Activated CD4-positive, alpha-beta T cell treated with anti-CD3 and anti-CD28 coated beads for 1 hour (primary cell): ENCODE measurements at regions not wholly inside any gene's neighbourhood (a gene's known extent, or its start where the extent isn't known, plus 50 kb on each side); places are given as distances from the start of the nearest gene placed in this dataset.
"Not testable (repeated sequence)": the region's sequence is repeated elsewhere in the genome, so short reads cannot be mapped to it uniquely, and the experiment has no call there.

Experiments used
- DNase-seq: peaks from one replicate; pipeline ENCODE4 v3.0.0-alpha.2; 2020

DNA sequence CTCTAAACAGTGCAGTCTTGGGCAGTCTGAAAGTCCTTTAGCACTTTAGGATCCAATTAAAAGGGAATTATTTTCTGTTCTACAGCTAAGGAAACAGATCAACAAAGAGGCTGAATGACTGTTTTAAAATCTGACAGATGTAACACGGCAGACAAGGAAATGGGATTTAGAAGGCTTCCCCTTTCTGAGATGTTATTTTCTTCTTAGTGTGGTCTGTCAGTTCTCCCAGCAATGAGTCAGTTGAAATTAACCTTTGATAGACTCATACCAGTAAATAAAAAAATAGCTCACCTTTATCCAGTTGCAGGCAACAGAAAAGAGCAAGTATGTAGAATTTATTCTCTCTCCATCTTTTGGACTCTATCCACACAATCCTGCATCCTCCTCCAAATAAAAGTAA is 98.1 kb downstream of the NEDD1 start:
- no peak for DNase-seq

DNA sequence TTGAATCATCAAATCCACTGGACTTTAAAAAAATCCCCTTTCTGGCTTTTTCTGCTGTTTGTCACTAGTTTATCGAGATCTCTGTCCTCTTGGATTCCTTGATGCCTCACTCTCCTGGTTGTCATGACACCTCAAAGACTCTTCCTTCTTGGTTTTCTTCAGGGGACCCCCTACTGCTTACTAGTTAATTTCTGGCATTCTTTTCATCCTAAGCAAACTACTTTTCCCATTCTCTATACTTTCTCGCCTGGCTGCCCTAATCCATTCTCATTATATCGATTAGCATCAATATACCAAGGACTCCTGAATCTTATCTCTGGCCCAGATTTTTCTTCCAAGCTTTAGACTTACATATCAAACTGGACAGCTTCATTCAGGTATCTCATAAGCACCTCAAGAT is 98.6 kb downstream of the NEDD1 start:
- DNase-seq = no peak

DNA sequence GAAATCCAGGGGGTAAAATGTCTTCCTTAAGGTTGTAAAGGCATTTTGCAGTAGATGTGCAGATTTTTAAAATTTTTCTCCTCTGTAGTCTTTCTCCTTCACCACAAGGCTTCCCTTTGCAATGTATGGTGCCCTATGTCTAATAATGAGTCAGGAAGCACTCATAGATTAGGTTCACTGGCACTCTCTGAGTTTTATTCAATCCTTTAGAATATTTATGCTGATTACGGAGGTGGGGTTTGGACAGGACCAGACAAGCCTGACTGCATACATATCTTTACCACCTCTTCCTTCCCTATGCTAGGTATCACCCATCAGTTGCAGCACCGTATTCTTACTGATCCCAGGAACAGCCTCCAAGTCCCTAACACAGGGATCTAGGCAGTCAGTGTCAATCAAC is 99.5 kb downstream of the NEDD1 start:
- no peak for DNase-seq

DNA sequence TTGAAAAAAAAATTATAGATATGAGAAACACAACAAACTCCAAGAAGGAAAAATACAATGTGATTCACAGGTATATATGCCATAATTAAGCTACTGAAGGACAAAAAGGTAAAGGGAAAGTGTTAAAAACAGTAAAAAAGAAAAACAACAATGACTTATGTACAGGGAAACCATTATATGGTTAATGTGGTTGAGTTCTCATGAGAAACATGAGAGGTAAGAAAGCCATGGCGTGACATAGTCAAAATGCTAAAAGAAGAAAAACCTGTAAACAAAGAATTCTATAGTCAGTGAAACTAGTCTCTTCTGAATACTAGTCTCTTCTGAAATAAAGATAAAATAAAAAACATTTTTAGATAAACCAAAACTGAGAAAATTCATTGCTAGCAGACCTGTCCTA is 109.1 kb downstream of the NEDD1 start:
- no peak for DNase-seq

DNA sequence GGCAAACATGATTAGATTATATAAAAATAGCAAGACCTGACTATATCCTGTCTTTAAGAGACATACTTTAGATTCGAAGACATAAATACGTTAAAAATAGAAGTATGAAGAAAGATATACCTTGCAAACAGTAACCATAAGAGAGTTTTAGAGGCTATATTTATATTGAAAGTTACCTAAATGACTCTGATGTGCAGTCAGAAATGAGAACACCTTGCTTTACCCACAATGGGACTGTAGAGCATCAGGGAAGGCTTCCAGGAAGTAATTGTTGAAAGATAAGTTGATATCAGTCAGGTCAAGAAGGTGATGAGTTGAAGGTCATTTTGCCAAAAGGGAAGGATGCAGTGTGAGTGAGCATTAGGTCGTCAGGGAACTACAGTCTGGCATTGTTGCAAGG is 110.2 kb downstream of the NEDD1 start:
- no peak for DNase-seq

DNA sequence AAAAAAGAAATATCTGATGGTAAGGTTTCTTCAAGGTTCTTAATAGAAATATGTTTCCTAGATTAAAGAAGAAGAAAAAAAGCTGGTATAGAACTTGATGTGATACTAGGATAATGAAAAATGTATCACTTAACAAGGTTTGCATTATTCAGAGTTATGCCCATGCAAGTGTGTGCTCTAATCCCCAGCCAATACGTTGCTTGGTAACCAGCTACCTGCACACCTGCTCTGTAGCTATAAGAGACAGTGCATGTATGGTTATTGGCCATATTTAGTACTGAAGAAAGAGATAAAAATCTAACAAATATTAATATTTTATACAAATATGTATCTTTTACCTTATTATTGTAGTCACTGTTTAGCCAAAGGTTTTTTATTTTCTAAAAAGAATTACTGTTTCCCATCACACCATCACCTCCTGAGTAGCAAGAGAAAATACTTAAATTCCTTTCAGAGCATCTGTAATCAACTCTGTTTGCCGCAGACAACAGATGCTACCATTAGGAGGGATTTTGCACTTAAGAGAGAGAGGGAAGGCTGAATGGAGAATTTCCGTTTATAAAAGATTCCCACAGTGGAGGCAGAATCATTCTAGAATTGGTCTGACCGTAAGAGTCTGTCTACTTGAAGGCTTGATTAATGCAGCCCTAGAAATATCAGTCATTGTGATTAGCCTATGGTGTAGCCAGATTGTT is 115.6 kb downstream of the NEDD1 start:
- DNase-seq = no peak

- no peak for DNase-seq
Observed at GRCh38 chr12:97024393-97024792, 117.3 kb downstream of the NEDD1 start.

GRCh38 chr12:97026901-97027300 is 119.8 kb downstream of the NEDD1 start:
- DNase-seq = no peak

GRCh38 chr12:97027482-97027881 is 120.4 kb downstream of the NEDD1 start:
- DNase-seq = no peak

DNA sequence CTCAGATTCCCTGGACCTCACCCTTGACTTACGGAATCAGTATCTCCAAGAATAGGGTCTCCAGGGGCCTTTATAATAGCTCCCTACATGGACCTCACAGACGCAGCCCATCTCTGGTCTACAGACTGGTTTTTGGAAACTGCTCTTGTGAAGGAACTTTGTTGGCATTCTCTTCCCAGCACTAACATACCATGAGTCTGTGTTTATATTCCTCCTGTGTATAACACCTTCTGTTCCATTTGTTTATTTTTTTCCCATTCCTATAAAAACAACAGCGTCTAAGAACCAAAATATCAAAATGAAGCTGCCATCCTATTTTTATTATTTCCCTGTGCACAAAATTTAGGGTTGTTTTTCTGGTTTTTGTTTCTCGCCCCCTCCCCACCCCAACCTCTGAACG is 131.1 kb downstream of the NEDD1 start:
- DNase-seq = no peak

- DNase-seq = no peak
Observed at GRCh38 chr12:97038834-97039233, 131.8 kb downstream of the NEDD1 start.

- no peak for DNase-seq
Observed at GRCh38 chr12:97046901-97047300, 139.8 kb downstream of the NEDD1 start.

GRCh38 chr12:97047361-97047760 is 140.3 kb downstream of the NEDD1 start:
- DNase-seq = no peak

DNA sequence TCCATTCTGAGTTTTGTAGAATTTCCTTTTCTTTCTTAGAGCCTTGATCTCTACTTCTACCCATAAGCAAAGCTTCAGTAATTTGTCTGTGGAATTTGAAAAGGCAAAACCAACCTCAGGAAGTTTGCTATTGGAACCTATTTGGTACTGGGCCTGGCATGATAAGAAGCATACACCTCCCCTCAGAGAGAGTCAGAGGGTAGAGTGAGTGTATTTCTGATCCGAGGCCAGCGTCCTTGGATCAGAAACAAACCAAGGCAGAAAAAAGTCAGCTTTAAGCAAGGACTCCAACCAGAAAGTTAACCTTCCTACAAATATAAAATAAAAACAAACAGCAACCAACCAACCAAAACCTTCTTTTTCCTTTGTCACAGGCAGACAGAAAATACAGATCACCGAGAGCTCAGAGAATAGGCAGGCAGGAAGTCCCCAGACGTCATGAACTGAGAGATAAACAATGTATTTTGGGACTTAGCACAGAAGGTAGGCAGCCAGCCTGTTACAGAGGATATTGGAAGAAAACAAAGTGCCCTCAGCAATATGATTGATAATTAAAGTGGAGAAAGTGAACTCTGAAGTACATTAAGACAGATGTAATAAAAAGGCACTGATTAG is 141.5 kb downstream of the NEDD1 start:
- no peak for DNase-seq

DNA sequence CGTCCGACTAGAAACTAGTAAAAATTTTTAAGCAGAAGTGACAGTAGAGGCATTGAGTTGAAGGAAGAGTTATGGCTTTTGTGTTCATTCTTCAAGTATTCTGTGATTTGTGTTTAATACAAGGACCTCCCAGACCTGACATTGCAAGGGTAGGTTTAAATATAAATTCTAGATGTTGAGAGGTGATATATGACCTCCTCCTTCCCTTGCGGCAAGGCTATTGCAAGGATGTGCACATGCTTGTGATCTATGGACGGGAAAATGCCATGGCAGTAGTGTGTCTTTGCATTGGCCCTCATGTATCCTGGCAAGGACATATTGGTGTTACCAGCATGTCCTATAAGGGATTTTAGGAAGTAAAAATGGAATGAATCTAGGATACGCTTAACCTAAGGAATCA is 143.5 kb downstream of the NEDD1 start:
- no peak for DNase-seq

- no peak for DNase-seq
Observed at GRCh38 chr12:97051341-97051740, 144.3 kb downstream of the NEDD1 start.

- no peak for DNase-seq
Observed at GRCh38 chr12:97061171-97061570, 154.1 kb downstream of the NEDD1 start.

DNA sequence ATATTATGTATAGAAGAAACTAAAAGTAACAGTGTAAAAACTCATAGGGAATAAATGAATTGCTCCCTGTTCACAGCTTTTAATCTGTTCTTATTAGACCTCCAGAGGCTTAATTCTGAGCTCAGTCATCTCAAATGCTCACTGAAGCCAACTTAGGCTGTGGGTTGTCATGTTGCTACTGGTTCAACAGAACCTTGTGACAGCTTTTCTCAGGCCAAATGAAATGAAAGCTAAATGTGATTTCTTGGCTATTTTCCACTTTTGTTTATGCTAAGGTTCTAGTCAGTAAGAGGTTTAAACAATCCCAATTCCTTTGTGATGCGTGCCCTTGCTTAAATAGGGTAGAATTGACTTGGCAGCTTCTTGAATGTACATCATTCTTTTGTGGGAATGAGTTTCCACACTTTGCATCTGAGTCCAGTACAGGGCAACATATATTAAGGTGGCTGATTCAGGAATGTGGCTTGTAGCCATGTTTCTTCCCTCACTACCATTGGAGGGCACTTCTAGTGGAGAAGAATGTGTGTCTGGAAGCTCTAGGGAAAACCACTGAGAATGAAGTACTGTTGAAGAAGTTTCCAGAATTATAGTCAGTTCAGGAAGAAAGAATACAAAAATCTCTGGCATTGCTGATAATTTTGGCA is 156.4 kb downstream of the NEDD1 start:
- DNase-seq = no peak

DNA sequence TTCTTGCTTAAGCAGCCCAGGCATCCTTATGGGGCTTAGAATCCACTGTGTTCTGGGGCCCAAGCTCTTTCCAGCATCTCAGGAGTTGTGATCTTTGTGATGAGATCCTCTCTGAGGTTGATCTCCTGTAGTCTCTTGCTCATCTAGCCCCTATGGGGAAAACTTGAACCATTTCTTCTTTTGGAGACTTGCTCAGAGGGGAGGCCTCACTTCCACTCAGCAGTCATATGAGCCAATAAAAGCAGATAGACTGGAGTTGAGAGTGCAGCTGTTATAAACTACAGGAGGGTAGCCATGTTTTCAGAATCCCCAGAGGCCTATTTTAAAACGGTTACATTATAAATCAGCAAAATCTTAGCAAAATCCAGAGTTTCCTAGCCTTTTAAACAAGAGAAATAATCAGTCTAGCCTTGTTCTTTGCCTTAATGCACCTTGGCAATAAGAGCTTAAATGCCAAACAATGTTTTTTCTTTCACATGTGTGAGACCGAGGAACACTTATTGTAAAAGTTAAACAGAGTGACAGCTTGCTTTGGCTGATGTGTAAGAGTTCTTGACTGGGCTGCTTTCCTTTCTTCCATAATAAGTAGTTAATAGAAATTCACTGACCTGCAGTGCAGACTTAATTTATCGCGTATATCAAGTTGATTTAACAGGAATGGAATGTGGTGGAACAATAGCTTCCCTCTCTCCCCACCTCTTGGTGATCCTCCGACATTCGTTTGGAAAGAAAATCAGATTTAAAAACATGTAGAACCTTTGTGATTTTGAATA is 168.3 kb downstream of the NEDD1 start:
- DNase-seq = no peak

DNA sequence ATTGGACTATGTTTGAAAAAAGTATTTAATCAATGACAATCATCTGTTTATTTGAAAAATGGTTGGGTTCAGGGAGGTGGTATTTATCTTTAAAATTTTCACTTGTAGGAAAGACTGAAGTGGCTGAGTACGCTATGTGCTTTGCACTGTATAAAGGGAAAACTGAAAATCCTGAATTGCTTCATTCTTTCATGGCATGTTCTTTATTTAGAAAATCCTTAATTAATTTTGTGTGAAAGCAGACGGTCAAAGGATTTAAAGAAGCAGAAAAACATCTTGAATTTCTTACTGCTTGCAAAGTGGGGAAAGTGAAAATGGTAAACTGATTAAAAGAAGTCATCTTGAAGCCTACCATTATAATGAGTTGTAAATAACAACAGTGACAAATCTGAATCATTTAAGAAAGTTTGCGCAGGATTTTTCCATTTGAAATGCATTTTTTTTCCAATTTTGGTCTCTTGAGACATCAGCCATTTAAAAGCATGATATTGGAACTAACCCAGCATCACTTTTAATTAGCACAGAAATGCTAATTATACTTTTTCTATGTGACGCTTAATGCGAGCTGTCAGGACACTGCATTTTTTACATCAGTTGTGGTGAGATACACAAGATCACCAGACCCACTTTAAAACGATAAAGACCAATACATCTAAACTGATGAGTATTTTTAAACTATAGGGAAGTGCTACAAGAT is 169.0 kb downstream of the NEDD1 start:
- no peak for DNase-seq

DNA sequence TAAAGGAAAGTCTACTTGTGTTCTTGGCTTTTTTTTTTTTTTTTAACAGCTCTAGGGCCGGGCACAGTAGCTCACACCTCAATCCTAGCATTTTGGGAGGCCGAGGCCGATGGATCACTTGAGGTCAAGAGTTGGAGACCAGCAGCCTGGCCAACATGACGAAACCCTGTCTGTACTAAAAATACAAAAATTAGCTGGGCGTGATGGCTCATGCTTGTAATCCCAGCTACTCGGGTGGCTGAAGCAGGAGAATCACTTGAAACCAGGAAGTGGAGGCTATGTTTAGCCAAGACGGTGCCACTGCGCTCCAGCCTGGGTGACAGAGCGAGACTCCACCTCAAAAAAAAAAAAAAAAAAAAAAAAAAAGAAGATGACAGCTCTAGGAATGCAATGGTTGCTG is 169.9 kb downstream of the NEDD1 start:
- not testable (repeated sequence) for DNase-seq

GRCh38 chr12:97082029-97082428 is 175.0 kb downstream of the NEDD1 start:
- DNase-seq = no peak

- no peak for DNase-seq
Observed at GRCh38 chr12:97093187-97093683, 186.2 kb downstream of the NEDD1 start.
